SK-N-SH (cell line): ENCODE measurements at regions not wholly inside any gene's neighbourhood (a gene's known extent, or its start where the extent isn't known, plus 50 kb on each side); places are given as distances from the start of the nearest gene placed in this dataset.

Experiments used
- CTCF ChIP-seq: fragments of 200-600 bp; sonication (generic); IDR thresholded peaks from 2 replicates; pipeline ENCODE4 v1.6.1; 2017; ENCODE audit warnings: antibody characterized with exemption, mild to moderate bottlenecking, moderate library complexity
- EP300 ChIP-seq, 2 experiments: IDR thresholded peaks; 2 replicates each; pipeline versions ENCODE4 v1.4.0 to v1.6.1; 2012; ENCODE audit warnings: borderline replicate concordance in 1 of 2, low read depth in 1 of 2, low read length in 1 of 2
- JUND ChIP-seq: IDR thresholded peaks from 2 replicates; pipeline ENCODE4 v1.4.0; 2012
- POLR2AphosphoS5 ChIP-seq: IDR thresholded peaks from 2 replicates; pipeline ENCODE4 v1.6.1; 2012; ENCODE audit warnings: low read depth, low read length
- RCOR1 ChIP-seq: fragments of 150-350 bp; IDR thresholded peaks from 2 replicates; pipeline ENCODE4 v1.6.1; 2017; ENCODE audit warnings: antibody characterized with exemption, low read length
- SMC3 ChIP-seq: IDR thresholded peaks from 2 replicates; pipeline ENCODE4 v1.6.1; 2012; ENCODE audit warnings: low read depth, low read length, improper control_type of control experiment
- USF2 ChIP-seq: fragments of 150-350 bp; IDR thresholded peaks from 2 replicates; pipeline ENCODE4 v1.6.1; 2017; ENCODE audit warnings: antibody characterized with exemption, low read length, low read depth, borderline replicate concordance
- ZBTB33 ChIP-seq: IDR thresholded peaks from 2 replicates; pipeline ENCODE4 v1.4.0; 2012; ENCODE audit warnings: low read depth, borderline replicate concordance
- TF ChIP-seq, protein P1 (sequence below): IDR thresholded peaks from 2 replicates; pipeline ENCODE4 v1.6.1; 2012; ENCODE audit warnings: mild to moderate bottlenecking, low read depth, low read length, moderate library complexity

- TF ChIP-seq ZBTB33 (no peak), POLR2AphosphoS5 (no peak), JUND (no peak), CTCF (no peak), USF2 (no peak), RCOR1 (no peak), EP300 (IDR thresholded peaks at IDR 0.05; ENCODE audit: borderline replicate concordance in 1 of 2, low read depth in 1 of 2, low read length in 1 of 2) (no peak), SMC3 (no peak)
- TF ChIP-seq, protein P1, sequence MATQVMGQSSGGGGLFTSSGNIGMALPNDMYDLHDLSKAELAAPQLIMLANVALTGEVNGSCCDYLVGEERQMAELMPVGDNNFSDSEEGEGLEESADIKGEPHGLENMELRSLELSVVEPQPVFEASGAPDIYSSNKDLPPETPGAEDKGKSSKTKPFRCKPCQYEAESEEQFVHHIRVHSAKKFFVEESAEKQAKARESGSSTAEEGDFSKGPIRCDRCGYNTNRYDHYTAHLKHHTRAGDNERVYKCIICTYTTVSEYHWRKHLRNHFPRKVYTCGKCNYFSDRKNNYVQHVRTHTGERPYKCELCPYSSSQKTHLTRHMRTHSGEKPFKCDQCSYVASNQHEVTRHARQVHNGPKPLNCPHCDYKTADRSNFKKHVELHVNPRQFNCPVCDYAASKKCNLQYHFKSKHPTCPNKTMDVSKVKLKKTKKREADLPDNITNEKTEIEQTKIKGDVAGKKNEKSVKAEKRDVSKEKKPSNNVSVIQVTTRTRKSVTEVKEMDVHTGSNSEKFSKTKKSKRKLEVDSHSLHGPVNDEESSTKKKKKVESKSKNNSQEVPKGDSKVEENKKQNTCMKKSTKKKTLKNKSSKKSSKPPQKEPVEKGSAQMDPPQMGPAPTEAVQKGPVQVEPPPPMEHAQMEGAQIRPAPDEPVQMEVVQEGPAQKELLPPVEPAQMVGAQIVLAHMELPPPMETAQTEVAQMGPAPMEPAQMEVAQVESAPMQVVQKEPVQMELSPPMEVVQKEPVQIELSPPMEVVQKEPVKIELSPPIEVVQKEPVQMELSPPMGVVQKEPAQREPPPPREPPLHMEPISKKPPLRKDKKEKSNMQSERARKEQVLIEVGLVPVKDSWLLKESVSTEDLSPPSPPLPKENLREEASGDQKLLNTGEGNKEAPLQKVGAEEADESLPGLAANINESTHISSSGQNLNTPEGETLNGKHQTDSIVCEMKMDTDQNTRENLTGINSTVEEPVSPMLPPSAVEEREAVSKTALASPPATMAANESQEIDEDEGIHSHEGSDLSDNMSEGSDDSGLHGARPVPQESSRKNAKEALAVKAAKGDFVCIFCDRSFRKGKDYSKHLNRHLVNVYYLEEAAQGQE, result no peak
These were observed 52.5 kb upstream of the GRPEL1 start for GRCh38 chr4:7120341-7120740.
